NCI-H2196 (cell line): ENCODE measurements at regions not wholly inside any gene's neighbourhood (a gene's known extent, or its start where the extent isn't known, plus 50 kb on each side); places are given as distances from the start of the nearest gene placed in this dataset.

ENCODE experiments used
- DNase-seq: peaks from one replicate; lab custom pipeline; 2025; ENCODE audit not compliant: unreplicated experiment; lab: John Stamatoyannopoulos, UW

GRCh38 chr7:21028186-21028585, 241.5 kb upstream of the SP8 start:
- DNase-seq: no peak

- DNase-seq: no peak
These were observed 241.9 kb upstream of the SP8 start for GRCh38 chr7:21028599-21028998.

GRCh38 chr7:21029006-21029405, 242.3 kb upstream of the SP8 start:
- DNase-seq: no peak

- no peak for DNase-seq
These were observed 243.7 kb upstream of the SP8 start for GRCh38 chr7:21030237-21030871.

GRCh38 chr7:21041252-21041651, 254.6 kb upstream of the SP8 start:
- no peak for DNase-seq

- DNase-seq: no peak
These were observed 255.0 kb upstream of the SP8 start for GRCh38 chr7:21041666-21042065.

- peak; percentile 42 for DNase-seq
These were observed 257.7 kb upstream of the SP8 start for GRCh38 chr7:21044384-21044783.

GRCh38 chr7:21044913-21045568, 258.4 kb upstream of the SP8 start:
- DNase-seq: no peak

- no peak for DNase-seq
These were observed 265.2 kb upstream of the SP8 start for GRCh38 chr7:21051865-21052264.

GRCh38 chr7:21054427-21055112, 267.9 kb upstream of the SP8 start:
- no peak for DNase-seq

GRCh38 chr7:21059069-21059468, 272.4 kb upstream of the SP8 start:
- no peak for DNase-seq

GRCh38 chr7:21063106-21063505, 276.4 kb upstream of the SP8 start:
- DNase-seq: no peak

GRCh38 chr7:21064698-21065648, 278.3 kb upstream of the SP8 start:
- DNase-seq: peak; percentile 9

GRCh38 chr7:21066221-21066620, 279.5 kb upstream of the SP8 start:
- DNase-seq: no peak

- DNase-seq: no peak
These were observed 280.5 kb upstream of the SP8 start for GRCh38 chr7:21067216-21067615.

- no peak for DNase-seq
These were observed 283.9 kb upstream of the SP8 start for GRCh38 chr7:21070571-21071090.

- no peak for DNase-seq
These were observed 285.1 kb upstream of the SP8 start for GRCh38 chr7:21071561-21072501.

- peak; percentile 22 for DNase-seq
These were observed 289.4 kb upstream of the SP8 start for GRCh38 chr7:21076054-21076453.

GRCh38 chr7:21076574-21076973, 289.9 kb upstream of the SP8 start:
- no peak for DNase-seq

- no peak for DNase-seq
These were observed 290.9 kb upstream of the SP8 start for GRCh38 chr7:21077602-21078001.
